ENCODE measurements at regions not wholly inside any gene's neighbourhood (a gene's known extent, or its start where the extent isn't known, plus 50 kb on each side); places are given as distances from the start of the nearest gene placed in this dataset.
A peak's percentile ranks its signal among the peaks of the same experiment; 100 is the strongest.

- Histone ChIP-seq H2AFZ (ENCODE audit: low read length) (no peak overlapping the region), H3K9me3 (ENCODE audit: low read depth, low read length) (no peaks in the 10 kb centered on the region), H3K4me2 (ENCODE audit: insufficient read depth, low read length) (peak overlapping the region; percentile 69), H4K20me1 (ENCODE audit: insufficient read depth, low read length) (no peaks in the 10 kb centered on the region), H3K27me3 (ENCODE audit: insufficient read depth, low read length) (no peaks in the 10 kb centered on the region), H3K36me3 (ENCODE audit: insufficient read depth, low read length) (no peaks in the 10 kb centered on the region), H3K4me1 (ENCODE audit: insufficient read depth, low read length) (peaks cover 36% of the 10 kb centered on the region), H3K27ac (ENCODE audit: low read depth, low read length) (peak overlapping the region; percentile 72), H3K4me3 (ENCODE audit: insufficient read depth, low read length) (no peak overlapping the region), H3K79me2 (ENCODE audit: insufficient read depth, low read length) (no peaks in the 10 kb centered on the region)
- no peak for DNase-seq (ENCODE audit: insufficient read length, low spot score, missing footprints)
- no peak for TF ChIP-seq CTCF (IDR thresholded peaks at IDR 0.05; ENCODE audit: extremely low read depth, low read depth, low read length)
Observed at GRCh38 chr3:152176241-152176640, 92.5 kb upstream of the MBNL1 start.

GRCh38 chr3:152176998-152177397 lies 91.7 kb upstream of the MBNL1 start:
- H3K36me3 ChIP-seq (ENCODE audit: insufficient read depth, low read length) = no peaks in the 10 kb centered on the region
- no peaks in the 10 kb centered on the region for H4K20me1 ChIP-seq (ENCODE audit: insufficient read depth, low read length)
- peak overlapping the region; percentile 69 for H3K4me2 ChIP-seq (ENCODE audit: insufficient read depth, low read length)
- TF ChIP-seq CTCF (IDR thresholded peaks at IDR 0.05; ENCODE audit: extremely low read depth, low read depth, low read length) = no peak
- H3K4me3 ChIP-seq (ENCODE audit: insufficient read depth, low read length) = no peak overlapping the region
- H3K27me3 ChIP-seq (ENCODE audit: insufficient read depth, low read length) = no peaks in the 10 kb centered on the region
- peaks cover 36% of the 10 kb centered on the region for H3K4me1 ChIP-seq (ENCODE audit: insufficient read depth, low read length)
- H3K9me3 ChIP-seq (ENCODE audit: low read depth, low read length) = no peaks in the 10 kb centered on the region
- peak overlapping the region; percentile 72 for H3K27ac ChIP-seq (ENCODE audit: low read depth, low read length)
- DNase-seq (ENCODE audit: insufficient read length, low spot score, missing footprints) = no peak
- no peak overlapping the region for H2AFZ ChIP-seq (ENCODE audit: low read length)
- H3K79me2 ChIP-seq (ENCODE audit: insufficient read depth, low read length) = no peaks in the 10 kb centered on the region

- Histone ChIP-seq H3K36me3 (ENCODE audit: insufficient read depth, low read length) (no peaks in the 10 kb centered on the region), H3K9me3 (ENCODE audit: low read depth, low read length) (no peaks in the 10 kb centered on the region), H4K20me1 (ENCODE audit: insufficient read depth, low read length) (no peaks in the 10 kb centered on the region), H3K4me1 (ENCODE audit: insufficient read depth, low read length) (peaks cover 36% of the 10 kb centered on the region), H3K79me2 (ENCODE audit: insufficient read depth, low read length) (no peaks in the 10 kb centered on the region), H2AFZ (ENCODE audit: low read length) (no peak overlapping the region), H3K27ac (ENCODE audit: low read depth, low read length) (peak overlapping the region; percentile 72), H3K4me2 (ENCODE audit: insufficient read depth, low read length) (no peak overlapping the region), H3K4me3 (ENCODE audit: insufficient read depth, low read length) (no peak overlapping the region), H3K27me3 (ENCODE audit: insufficient read depth, low read length) (no peaks in the 10 kb centered on the region)
- no peak for DNase-seq (ENCODE audit: insufficient read length, low spot score, missing footprints)
- no peak for TF ChIP-seq CTCF (IDR thresholded peaks at IDR 0.05; ENCODE audit: extremely low read depth, low read depth, low read length)
Observed at GRCh38 chr3:152177757-152178156, 91.0 kb upstream of the MBNL1 start.

- no peaks in the 10 kb centered on the region for H3K79me2 ChIP-seq (ENCODE audit: insufficient read depth, low read length)
- H3K4me2 ChIP-seq (ENCODE audit: insufficient read depth, low read length) = no peak overlapping the region
- peak; percentile 50 for TF ChIP-seq CTCF (IDR thresholded peaks at IDR 0.05; ENCODE audit: extremely low read depth, low read depth, low read length)
- H3K4me1 ChIP-seq (ENCODE audit: insufficient read depth, low read length) = no peaks in the 10 kb centered on the region
- H3K9me3 ChIP-seq (ENCODE audit: low read depth, low read length) = no peaks in the 10 kb centered on the region
- H3K27me3 ChIP-seq (ENCODE audit: insufficient read depth, low read length) = no peaks in the 10 kb centered on the region
- H3K36me3 ChIP-seq (ENCODE audit: insufficient read depth, low read length) = no peaks in the 10 kb centered on the region
- no peak for DNase-seq (ENCODE audit: insufficient read length, low spot score, missing footprints)
- no peaks in the 10 kb centered on the region for H4K20me1 ChIP-seq (ENCODE audit: insufficient read depth, low read length)
- peak overlapping the region; percentile 52 for H2AFZ ChIP-seq (ENCODE audit: low read length)
- H3K27ac ChIP-seq (ENCODE audit: low read depth, low read length) = no peak overlapping the region
- H3K4me3 ChIP-seq (ENCODE audit: insufficient read depth, low read length) = no peak overlapping the region
Observed at GRCh38 chr3:152183473-152183872, 85.3 kb upstream of the MBNL1 start.
